Ishikawa (cell line): ENCODE measurements at regions not wholly inside any gene's neighbourhood (a gene's known extent, or its start where the extent isn't known, plus 50 kb on each side); places are given as distances from the start of the nearest gene placed in this dataset.

Source experiments
- CREB1 ChIP-seq: IDR thresholded peaks from 2 replicates; pipeline ENCODE4 v1.6.1; 2012; ENCODE audit warnings: low read depth
- EP300 ChIP-seq: IDR thresholded peaks from 2 replicates; pipeline ENCODE4 v1.6.1; 2012; ENCODE audit warnings: borderline replicate concordance
- FOXM1 ChIP-seq: IDR thresholded peaks from 2 replicates; pipeline ENCODE4 v1.6.1; 2012; ENCODE audit warnings: low read depth, borderline replicate concordance
- MAX ChIP-seq: IDR thresholded peaks from 2 replicates; pipeline ENCODE4 v1.6.1; 2012
- YY1 ChIP-seq: IDR thresholded peaks from 2 replicates; pipeline ENCODE4 v1.6.1; 2012; ENCODE audit warnings: low read depth

- TF ChIP-seq CREB1 (no peak), YY1 (no peak), MAX (no peak), FOXM1 (no peak), EP300 (no peak)
Observed at GRCh38 chr7:46320956-46321355, 399.9 kb upstream of the IGFBP3 start.
